ENCODE measurements at regions not wholly inside any gene's neighbourhood (a gene's known extent, or its start where the extent isn't known, plus 50 kb on each side); places are given as distances from the start of the nearest gene placed in this dataset.

DNA sequence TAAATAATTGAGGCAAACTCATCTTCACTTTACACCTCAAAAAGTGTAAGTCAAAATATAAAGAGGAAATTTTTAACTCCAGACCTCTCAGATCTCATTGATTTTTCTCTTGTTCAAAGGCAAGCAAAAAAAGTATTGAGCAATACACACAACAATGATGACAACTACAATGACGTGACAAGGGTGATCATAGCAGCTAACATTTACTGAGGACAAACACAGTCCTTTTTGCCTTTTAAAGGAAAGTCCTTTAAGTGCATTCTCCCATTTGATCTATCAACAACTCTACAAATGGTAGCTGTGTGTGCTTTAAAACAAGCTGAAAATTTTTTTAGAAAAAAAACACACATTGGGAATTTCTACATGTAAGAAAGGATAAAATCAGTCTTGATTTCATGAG is 123.5 kb upstream of the CTAGE1 start:
- TF ChIP-seq, protein P1, sequence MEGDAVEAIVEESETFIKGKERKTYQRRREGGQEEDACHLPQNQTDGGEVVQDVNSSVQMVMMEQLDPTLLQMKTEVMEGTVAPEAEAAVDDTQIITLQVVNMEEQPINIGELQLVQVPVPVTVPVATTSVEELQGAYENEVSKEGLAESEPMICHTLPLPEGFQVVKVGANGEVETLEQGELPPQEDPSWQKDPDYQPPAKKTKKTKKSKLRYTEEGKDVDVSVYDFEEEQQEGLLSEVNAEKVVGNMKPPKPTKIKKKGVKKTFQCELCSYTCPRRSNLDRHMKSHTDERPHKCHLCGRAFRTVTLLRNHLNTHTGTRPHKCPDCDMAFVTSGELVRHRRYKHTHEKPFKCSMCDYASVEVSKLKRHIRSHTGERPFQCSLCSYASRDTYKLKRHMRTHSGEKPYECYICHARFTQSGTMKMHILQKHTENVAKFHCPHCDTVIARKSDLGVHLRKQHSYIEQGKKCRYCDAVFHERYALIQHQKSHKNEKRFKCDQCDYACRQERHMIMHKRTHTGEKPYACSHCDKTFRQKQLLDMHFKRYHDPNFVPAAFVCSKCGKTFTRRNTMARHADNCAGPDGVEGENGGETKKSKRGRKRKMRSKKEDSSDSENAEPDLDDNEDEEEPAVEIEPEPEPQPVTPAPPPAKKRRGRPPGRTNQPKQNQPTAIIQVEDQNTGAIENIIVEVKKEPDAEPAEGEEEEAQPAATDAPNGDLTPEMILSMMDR (conservative IDR thresholded peaks at IDR 0.05; ENCODE audit: low read depth, low read length): no peak
- no peak for DNase-seq (ENCODE audit: low read depth)
- H3K4me3 ChIP-seq (ENCODE audit: low read depth, low read length): no peak overlapping the region

- TF ChIP-seq, protein P1 (conservative IDR thresholded peaks at IDR 0.05; ENCODE audit: low read depth, low read length): no peak
- peak; percentile 80 for DNase-seq (ENCODE audit: low read depth)
- no peak overlapping the region for H3K4me3 ChIP-seq (ENCODE audit: low read depth, low read length)
Measured at GRCh38 chr18:22542406-22542835, 124.7 kb upstream of the CTAGE1 start.

GRCh38 chr18:22543769-22544168 is 126.1 kb upstream of the CTAGE1 start:
- no peak overlapping the region for H3K4me3 ChIP-seq (ENCODE audit: low read depth, low read length)
- TF ChIP-seq, protein P1 (conservative IDR thresholded peaks at IDR 0.05; ENCODE audit: low read depth, low read length): no peak
- no peak for DNase-seq (ENCODE audit: low read depth)

DNA sequence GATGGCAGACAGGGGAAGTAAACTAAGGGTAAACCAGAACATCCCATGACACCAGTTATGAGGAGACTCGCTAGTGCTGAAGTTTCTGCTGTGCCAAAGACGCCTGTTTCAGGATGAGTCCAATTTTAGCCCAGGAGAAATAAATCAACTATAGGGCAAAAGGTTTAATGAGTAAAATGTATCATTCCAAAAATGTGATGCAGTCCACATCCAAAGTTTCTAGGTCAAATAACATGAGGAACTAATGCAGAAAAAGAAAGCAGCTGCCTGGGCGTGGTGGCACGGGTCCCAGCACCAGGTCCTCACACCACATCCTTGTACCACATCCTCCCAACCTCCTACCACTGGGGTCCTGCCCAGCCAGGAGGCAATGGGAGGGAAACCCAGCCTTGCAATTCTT is 126.9 kb upstream of the CTAGE1 start:
- no peak overlapping the region for H3K4me3 ChIP-seq (ENCODE audit: low read depth, low read length)
- DNase-seq (ENCODE audit: low read depth): no peak
- TF ChIP-seq, protein P1 (conservative IDR thresholded peaks at IDR 0.05; ENCODE audit: low read depth, low read length): no peak

GRCh38 chr18:22545066-22545760 is 127.5 kb upstream of the CTAGE1 start:
- TF ChIP-seq, protein P1 (conservative IDR thresholded peaks at IDR 0.05; ENCODE audit: low read depth, low read length): no peak
- DNase-seq (ENCODE audit: low read depth): no peak

DNA sequence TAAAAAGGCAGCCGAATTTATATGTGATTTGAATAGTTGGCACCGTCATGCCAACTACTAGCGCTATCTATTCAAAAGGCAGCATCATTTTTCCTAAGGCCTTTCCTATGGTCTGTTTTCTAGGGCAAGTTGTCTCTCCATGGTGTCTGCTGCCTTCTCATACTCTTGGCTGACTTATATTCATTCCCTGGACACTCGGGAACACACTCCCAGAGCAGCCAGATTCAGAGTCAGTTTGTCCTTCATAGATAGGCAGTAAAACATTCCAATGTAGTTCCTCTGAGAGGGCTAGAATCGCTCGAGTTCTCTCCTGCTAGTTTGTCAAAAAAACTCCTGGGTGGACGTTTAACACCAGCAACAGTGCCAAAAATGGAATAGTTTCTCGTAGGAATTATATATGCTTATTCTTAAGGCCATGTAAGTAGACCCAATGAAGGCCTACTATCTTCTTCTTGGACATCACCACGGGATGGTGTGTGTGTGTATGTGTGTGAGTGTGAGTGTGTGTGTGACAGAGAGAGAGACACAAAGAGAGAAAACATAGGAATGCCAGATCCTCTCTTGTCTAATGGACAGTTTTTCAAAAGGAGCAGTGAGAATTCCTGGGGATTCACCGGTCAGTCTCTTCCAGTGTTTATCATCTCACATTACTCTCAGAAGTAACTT is 129.3 kb upstream of the CTAGE1 start:
- H3K4me3 ChIP-seq (ENCODE audit: low read depth, low read length): no peak overlapping the region
- TF ChIP-seq, protein P1 (conservative IDR thresholded peaks at IDR 0.05; ENCODE audit: low read depth, low read length): no peak
- DNase-seq (ENCODE audit: low read depth): no peak

More at GRCh38 chr18:22545066-22545760, 127.5 kb upstream of the CTAGE1 start:
- H3K4me3 ChIP-seq (ENCODE audit: low read depth, low read length): no peak overlapping the region
